ENCODE measurements at regions not wholly inside any gene's neighbourhood (a gene's known extent, or its start where the extent isn't known, plus 50 kb on each side); places are given as distances from the start of the nearest gene placed in this dataset.

DNA sequence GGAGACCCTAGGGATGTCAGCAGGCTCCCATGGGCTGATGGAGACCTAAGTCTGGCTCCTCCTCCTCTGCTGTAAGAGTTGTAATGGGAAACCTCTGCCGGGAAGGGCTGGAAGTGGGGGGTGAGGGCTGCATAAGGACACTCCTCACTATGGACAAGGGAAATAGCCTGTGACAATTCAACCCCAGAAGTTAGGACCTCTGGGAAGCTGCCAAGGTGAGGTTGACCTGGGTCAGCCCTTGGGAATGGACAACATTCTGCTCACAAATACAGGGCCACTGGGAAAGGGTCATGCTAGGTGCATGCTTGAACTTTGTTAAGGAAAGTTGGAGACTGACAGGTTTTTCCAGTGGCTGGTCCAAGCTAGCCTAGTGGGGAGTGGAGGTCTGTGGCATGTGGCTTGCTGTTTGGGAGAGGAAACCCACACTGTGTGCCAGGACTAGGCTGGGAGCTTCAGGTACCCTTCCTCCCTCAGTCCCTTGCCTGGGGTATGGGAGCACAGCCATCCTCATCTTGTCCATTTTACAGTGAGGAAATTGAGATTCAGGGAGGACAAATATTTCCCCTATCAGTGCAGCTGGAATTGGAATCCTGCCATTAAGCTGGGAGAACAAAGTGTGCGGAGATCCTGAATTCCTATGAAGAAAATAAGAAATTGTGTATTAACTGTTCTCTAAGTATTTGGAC, 190.4 kb downstream of the SALL1 start:
- Histone ChIP-seq H3K9me3 (no peaks in the 10 kb centered on the region), H3K27me3 (no peaks in the 10 kb centered on the region), H3K36me3 (no peaks in the 10 kb centered on the region), H3K27ac (no peak overlapping the region), H3K4me3 (no peak overlapping the region), H3K4me1 (no peaks in the 10 kb centered on the region)
- DNase-seq (ENCODE audit: extremely low spot score in 2 of 2): no peak
- intact Hi-C loops (cut with DNase I): no loop called here
- TF ChIP-seq, protein P1, sequence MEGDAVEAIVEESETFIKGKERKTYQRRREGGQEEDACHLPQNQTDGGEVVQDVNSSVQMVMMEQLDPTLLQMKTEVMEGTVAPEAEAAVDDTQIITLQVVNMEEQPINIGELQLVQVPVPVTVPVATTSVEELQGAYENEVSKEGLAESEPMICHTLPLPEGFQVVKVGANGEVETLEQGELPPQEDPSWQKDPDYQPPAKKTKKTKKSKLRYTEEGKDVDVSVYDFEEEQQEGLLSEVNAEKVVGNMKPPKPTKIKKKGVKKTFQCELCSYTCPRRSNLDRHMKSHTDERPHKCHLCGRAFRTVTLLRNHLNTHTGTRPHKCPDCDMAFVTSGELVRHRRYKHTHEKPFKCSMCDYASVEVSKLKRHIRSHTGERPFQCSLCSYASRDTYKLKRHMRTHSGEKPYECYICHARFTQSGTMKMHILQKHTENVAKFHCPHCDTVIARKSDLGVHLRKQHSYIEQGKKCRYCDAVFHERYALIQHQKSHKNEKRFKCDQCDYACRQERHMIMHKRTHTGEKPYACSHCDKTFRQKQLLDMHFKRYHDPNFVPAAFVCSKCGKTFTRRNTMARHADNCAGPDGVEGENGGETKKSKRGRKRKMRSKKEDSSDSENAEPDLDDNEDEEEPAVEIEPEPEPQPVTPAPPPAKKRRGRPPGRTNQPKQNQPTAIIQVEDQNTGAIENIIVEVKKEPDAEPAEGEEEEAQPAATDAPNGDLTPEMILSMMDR (IDR thresholded peaks at IDR 0.05): no peak
- TF ChIP-seq POLR2AphosphoS5 (IDR thresholded peaks at IDR 0.05; ENCODE audit: insufficient read depth in 1 of 2, low read depth in 1 of 2) (no peak), POLR2A (IDR thresholded peaks at IDR 0.05) (no peak)

DNA sequence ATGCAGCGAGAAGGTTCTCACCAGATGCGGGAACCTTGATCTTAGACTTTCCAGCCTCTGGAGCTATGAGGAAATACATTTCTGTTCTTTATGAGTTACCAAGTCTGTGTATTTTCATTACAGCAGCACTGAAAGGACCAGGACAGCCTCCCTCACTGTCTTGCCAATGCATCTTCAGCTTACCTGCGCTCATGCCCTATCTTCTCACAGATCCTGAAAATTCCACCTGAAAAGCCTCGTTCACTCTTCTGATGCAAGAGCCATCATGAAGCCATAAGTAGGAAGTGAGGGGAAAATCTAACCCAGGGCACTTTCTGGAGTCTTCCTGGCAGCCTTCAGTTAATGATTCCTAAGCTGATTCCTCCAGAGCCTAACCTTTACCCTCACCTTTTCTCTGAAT, 194.0 kb downstream of the SALL1 start:
- Histone ChIP-seq H3K36me3 (no peaks in the 10 kb centered on the region), H3K27ac (no peak overlapping the region), H3K4me1 (no peaks in the 10 kb centered on the region), H3K27me3 (no peaks in the 10 kb centered on the region), H3K9me3 (no peaks in the 10 kb centered on the region), H3K4me3 (no peak overlapping the region)
- intact Hi-C loops (cut with DNase I): no loop called here
- no peak for DNase-seq (ENCODE audit: extremely low spot score in 2 of 2)
- TF ChIP-seq POLR2AphosphoS5 (IDR thresholded peaks at IDR 0.05; ENCODE audit: insufficient read depth in 1 of 2, low read depth in 1 of 2) (no peak), POLR2A (IDR thresholded peaks at IDR 0.05) (no peak)
- TF ChIP-seq, protein P1 (IDR thresholded peaks at IDR 0.05): no peak

DNA sequence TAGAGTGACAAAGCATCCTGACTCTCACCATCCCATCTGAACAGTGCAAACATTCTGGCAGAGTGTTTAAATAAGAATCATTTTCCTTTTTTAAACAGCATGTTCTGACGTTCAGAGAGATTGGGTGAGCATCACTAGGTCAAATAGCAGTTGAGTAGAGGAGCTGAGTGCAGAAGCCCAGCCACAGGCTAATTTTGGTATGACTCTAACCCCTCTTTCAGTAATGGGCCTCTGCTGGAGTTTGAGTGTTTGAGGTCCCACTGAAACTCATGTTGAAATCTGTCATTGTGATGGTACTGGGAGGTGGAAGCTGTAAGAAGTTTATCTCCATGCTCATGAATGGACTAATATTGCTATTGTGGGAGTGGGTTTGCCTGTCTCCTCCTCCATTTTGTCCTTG, 194.4 kb downstream of the SALL1 start:
- TF ChIP-seq POLR2AphosphoS5 (IDR thresholded peaks at IDR 0.05; ENCODE audit: insufficient read depth in 1 of 2, low read depth in 1 of 2): no peak
- TF ChIP-seq POLR2A (IDR thresholded peaks at IDR 0.05): no peak
- TF ChIP-seq, protein P1 (IDR thresholded peaks at IDR 0.05): no peak
- Histone ChIP-seq H3K9me3 (no peaks in the 10 kb centered on the region), H3K27me3 (no peaks in the 10 kb centered on the region), H3K4me3 (no peak overlapping the region), H3K36me3 (no peaks in the 10 kb centered on the region), H3K27ac (no peak overlapping the region), H3K4me1 (no peaks in the 10 kb centered on the region)
- DNase-seq (ENCODE audit: extremely low spot score in 2 of 2): no peak
- intact Hi-C loops (cut with DNase I): no loop called here

DNA sequence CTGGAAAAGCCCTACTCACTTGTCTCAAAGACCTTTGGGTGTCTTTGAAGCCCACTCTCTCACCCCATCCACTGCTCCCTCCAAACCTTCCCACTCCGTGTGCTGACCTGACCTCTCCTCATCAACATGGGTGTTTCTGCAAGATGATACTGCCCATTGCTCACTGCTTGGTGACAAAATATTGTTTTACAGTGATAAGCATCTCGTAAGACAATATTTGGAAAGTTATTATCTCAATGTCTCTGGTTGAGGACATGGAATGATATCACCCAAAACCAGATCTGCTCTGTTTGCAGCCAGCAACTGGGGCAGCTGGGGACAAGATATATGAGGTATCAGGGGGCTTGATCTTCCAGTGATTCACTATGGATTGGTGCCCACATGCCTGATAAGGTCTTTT, 195.8 kb downstream of the SALL1 start:
- intact Hi-C loops (cut with DNase I): no loop called here
- Histone ChIP-seq H3K4me3 (no peak overlapping the region), H3K4me1 (no peaks in the 10 kb centered on the region), H3K27ac (no peak overlapping the region), H3K36me3 (no peaks in the 10 kb centered on the region), H3K27me3 (no peaks in the 10 kb centered on the region), H3K9me3 (no peaks in the 10 kb centered on the region)
- no peak for DNase-seq (ENCODE audit: extremely low spot score in 2 of 2)
- TF ChIP-seq POLR2AphosphoS5 (IDR thresholded peaks at IDR 0.05; ENCODE audit: insufficient read depth in 1 of 2, low read depth in 1 of 2): no peak
- TF ChIP-seq POLR2A (IDR thresholded peaks at IDR 0.05): no peak
- TF ChIP-seq, protein P1 (IDR thresholded peaks at IDR 0.05): no peak

DNA sequence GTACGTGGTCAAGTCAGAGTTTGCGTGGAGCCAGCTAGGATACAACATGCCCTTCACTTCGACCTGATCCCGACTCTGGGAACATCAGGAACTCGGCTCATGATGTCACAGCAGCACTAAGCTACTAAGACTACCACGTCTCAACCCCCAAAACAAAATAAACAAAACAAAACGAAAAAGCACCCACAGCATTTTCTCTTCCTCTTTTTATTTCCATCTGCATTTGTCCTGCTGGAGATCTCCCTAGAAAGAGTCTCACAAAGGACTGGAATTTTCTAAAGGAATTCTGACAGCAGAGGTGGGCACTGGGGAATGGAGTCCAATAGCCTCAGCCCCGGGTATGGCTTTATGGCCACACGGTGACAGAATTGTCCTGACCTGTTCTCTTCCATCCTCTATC, 196.6 kb downstream of the SALL1 start:
- H3K36me3 ChIP-seq: no peaks in the 10 kb centered on the region
- H3K9me3 ChIP-seq: no peaks in the 10 kb centered on the region
- H3K27ac ChIP-seq: no peak overlapping the region
- TF ChIP-seq, protein P1 (IDR thresholded peaks at IDR 0.05): no peak
- TF ChIP-seq POLR2AphosphoS5 (IDR thresholded peaks at IDR 0.05; ENCODE audit: insufficient read depth in 1 of 2, low read depth in 1 of 2) (no peak), POLR2A (IDR thresholded peaks at IDR 0.05) (no peak)
- H3K4me1 ChIP-seq: no peaks in the 10 kb centered on the region
- no peak for DNase-seq (ENCODE audit: extremely low spot score in 2 of 2)
- no peaks in the 10 kb centered on the region for H3K27me3 ChIP-seq
- intact Hi-C loops (cut with DNase I): no loop called here
- no peak overlapping the region for H3K4me3 ChIP-seq
